HG03280 (cell line): ENCODE measurements at regions not wholly inside any gene's neighbourhood (a gene's known extent, or its start where the extent isn't known, plus 50 kb on each side); places are given as distances from the start of the nearest gene placed in this dataset.

ENCODE experiments used
- ATAC-seq: cut with Tn5 transposase; IDR thresholded peaks from one replicate; pipeline ENCODE4 v1.9.1; 2021; ENCODE audit warnings: mild to moderate bottlenecking, moderate library complexity; ENCODE audit not compliant: unreplicated experiment

GRCh38 chr5:58040846-58041245 is 419.0 kb downstream of the PLK2 start:
- no peak for ATAC-seq

GRCh38 chr5:58040044-58040443 is 419.8 kb downstream of the PLK2 start:
- no peak for ATAC-seq

GRCh38 chr5:58037899-58038298 is 422.0 kb downstream of the PLK2 start:
- no peak for ATAC-seq

GRCh38 chr5:58025809-58026208 is 434.1 kb downstream of the PLK2 start:
- ATAC-seq: no peak

- no peak for ATAC-seq
Measured at GRCh38 chr5:58024151-58024550, 435.7 kb downstream of the PLK2 start.

GRCh38 chr5:58022055-58022454 is 437.8 kb downstream of the PLK2 start:
- no peak for ATAC-seq

DNA sequence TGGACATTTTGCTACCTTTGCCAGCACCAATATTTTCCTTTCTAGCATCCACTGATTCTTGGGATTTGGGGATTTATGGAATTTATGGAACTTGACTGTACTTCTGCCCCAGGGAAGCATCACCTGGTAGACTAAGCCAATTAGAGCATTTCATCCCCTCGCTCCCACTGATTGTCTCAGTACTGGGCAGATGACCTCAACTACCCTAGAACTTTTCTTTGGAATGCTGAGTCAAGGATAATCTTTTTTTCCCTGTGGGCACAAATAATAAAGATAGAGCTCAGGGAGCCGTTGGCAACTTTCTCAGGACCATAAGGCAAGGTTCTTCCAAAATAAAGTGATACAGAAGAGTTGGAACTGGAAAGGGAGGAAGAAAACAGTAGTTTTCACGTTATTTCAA is 438.4 kb downstream of the PLK2 start:
- ATAC-seq: no peak

DNA sequence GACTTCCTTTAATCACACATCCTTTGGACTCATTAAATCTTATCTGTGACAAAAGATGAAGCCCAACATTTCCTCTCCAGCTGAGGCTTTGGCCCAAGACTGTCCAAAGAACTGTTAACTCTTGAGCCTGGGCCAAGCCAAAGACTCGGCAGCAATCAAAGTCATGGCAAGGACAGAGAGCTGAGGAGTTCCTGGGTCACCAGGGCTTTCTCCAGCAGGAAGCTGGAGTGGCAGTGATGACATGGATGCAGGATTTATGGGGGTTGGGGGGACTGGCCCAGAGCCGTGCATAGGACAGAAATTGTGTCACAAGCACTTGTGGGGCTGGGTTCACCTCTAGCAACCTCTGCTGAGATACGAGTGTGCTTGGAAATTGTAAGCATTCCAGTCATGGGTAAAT is 440.3 kb downstream of the PLK2 start:
- no peak for ATAC-seq

- ATAC-seq: no peak
Measured at GRCh38 chr5:58018016-58018415, 441.9 kb downstream of the PLK2 start.

- no peak for ATAC-seq
Measured at GRCh38 chr5:58016877-58017276, 443.0 kb downstream of the PLK2 start.

DNA sequence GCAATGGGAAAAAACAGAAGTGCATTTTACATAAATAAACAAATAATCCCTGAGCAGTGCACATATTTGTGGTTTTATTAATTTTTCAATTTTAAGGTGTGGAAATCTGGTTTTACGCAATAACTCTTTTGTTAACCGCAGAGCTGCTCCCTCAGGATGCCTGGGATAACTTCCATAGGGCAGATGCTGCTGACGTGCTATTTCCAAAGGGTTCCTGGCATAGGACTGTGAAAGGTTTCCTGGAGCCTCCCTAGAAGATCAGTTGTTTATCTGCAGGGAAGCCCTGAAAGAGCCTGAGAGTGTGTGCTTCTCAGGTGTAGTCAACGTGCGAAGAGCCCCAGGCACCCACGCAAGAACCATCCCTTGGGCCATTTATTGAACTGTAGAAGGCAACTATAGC is 443.5 kb downstream of the PLK2 start:
- ATAC-seq: no peak

GRCh38 chr5:58015175-58015574 is 444.7 kb downstream of the PLK2 start:
- no peak for ATAC-seq

GRCh38 chr5:58013542-58014258 is 446.2 kb downstream of the PLK2 start:
- ATAC-seq: no peak

GRCh38 chr5:58012801-58013315 is 447.0 kb downstream of the PLK2 start:
- no peak for ATAC-seq

DNA sequence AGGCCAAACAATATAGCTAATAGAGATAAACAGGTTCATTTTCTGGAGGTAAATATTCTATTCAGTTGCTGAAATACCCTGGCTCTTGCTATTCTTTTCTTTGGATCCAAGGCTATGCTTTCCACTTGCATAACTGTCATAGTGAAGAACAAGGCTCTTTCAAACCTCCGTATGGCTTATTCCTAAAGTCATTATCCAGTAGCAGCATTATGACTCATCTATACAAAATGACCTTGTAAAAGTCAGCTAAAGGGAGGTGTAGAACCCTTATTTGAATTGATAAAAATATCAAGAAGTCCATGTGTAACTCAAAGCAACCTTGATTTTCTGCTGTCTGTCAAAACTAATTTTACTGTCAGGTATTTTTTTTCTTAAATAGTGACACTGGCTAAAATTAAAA is 447.8 kb downstream of the PLK2 start:
- no peak for ATAC-seq

GRCh38 chr5:58011301-58011700 is 448.6 kb downstream of the PLK2 start:
- ATAC-seq: no peak

- ATAC-seq: no peak
Measured at GRCh38 chr5:58009754-58010153, 450.1 kb downstream of the PLK2 start.

- ATAC-seq: no peak
Measured at GRCh38 chr5:58002323-58002722, 457.6 kb downstream of the PLK2 start.

- no peak for ATAC-seq
Measured at GRCh38 chr5:57993866-57994265, 466.0 kb downstream of the PLK2 start.

DNA sequence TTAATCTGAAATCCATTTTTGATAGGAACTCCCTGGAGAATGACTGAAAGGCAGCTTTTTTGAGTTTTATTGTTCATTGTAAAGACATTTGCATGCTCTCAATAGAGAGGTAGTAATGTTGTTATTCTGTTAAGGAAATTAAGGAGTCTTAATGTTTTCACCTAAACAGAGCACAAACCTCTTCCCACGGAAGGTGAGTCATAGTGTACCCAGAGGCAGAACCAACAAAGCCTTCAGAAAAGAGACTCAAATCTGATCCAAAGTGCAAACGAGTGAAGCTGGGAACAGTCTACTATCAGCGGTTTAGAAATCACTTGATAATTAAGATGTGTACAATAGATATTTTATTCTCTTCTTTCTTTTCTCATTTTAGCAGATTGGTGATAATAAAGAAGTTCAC is 470.5 kb downstream of the PLK2 start:
- no peak for ATAC-seq

- no peak for ATAC-seq
Measured at GRCh38 chr5:57988813-57989212, 471.1 kb downstream of the PLK2 start.

DNA sequence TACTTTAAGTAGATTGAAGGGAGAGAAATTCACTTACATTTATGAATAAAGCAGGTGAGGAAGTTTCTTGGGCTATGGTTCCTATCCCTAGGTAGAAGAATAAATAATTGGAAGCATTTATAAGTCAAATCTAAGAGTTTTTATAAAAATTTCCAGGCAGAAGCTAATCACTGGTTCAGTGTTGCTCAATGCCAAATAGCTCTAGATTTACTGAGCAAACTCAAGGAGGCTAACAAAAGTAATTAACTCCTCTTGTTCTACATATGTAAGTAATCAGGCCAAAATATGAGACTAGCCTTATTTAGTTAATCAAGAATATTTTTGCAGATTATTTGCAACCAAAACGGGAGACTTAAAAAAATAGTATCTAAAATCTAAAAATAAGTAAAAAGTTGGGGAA is 472.3 kb downstream of the PLK2 start:
- no peak for ATAC-seq

- ATAC-seq: no peak
Measured at GRCh38 chr5:57986761-57987341, 473.0 kb downstream of the PLK2 start.
